Hepatocyte (in vitro differentiated cells): ENCODE measurements at regions not wholly inside any gene's neighbourhood (a gene's known extent, or its start where the extent isn't known, plus 50 kb on each side); places are given as distances from the start of the nearest gene placed in this dataset.

ENCODE experiments used
- EZH2 ChIP-seq: fragments of 200-600 bp; sonication (generic); IDR thresholded peaks from 2 replicates; pipeline ENCODE4 v1.6.1; 2016; ENCODE audit warnings: antibody characterized with exemption, mild to moderate bottlenecking, borderline replicate concordance
- TF ChIP-seq, protein P1 (sequence below): fragments of 200-600 bp; sonication (generic); IDR thresholded peaks from 2 replicates; pipeline ENCODE4 v1.5.1; 2016; ENCODE audit warnings: antibody characterized with exemption, mild to moderate bottlenecking; ENCODE audit not compliant: poor library complexity

- no peak for TF ChIP-seq EZH2
- TF ChIP-seq, protein P1, sequence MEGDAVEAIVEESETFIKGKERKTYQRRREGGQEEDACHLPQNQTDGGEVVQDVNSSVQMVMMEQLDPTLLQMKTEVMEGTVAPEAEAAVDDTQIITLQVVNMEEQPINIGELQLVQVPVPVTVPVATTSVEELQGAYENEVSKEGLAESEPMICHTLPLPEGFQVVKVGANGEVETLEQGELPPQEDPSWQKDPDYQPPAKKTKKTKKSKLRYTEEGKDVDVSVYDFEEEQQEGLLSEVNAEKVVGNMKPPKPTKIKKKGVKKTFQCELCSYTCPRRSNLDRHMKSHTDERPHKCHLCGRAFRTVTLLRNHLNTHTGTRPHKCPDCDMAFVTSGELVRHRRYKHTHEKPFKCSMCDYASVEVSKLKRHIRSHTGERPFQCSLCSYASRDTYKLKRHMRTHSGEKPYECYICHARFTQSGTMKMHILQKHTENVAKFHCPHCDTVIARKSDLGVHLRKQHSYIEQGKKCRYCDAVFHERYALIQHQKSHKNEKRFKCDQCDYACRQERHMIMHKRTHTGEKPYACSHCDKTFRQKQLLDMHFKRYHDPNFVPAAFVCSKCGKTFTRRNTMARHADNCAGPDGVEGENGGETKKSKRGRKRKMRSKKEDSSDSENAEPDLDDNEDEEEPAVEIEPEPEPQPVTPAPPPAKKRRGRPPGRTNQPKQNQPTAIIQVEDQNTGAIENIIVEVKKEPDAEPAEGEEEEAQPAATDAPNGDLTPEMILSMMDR: no peak
Measured at GRCh38 chrX:39402158-39402557, 600.9 kb downstream of the MID1IP1 start.
